ENCODE measurements at regions not wholly inside any gene's neighbourhood (a gene's known extent, or its start where the extent isn't known, plus 50 kb on each side); places are given as distances from the start of the nearest gene placed in this dataset.
"Not testable (repeated sequence)": the region's sequence is repeated elsewhere in the genome, so short reads cannot be mapped to it uniquely, and the experiment has no call there.

- Histone ChIP-seq H3K27me3 (no peaks in the 10 kb centered on the region), H3K36me3 (no peaks in the 10 kb centered on the region), H3K4me1 (no peaks in the 10 kb centered on the region), H3K4me3 (no peak overlapping the region), H3K9me3 (no peaks in the 10 kb centered on the region), H3K27ac (no peak overlapping the region)
- DNase-seq = no peak
- 97% methylated on average over 3 of the region's 6 CpGs for WGBS (ENCODE audit: insufficient coverage, low coverage, low lambda C conversion rate, missing lambda C conversion rate)
- TF ChIP-seq CTCF (IDR thresholded peaks at IDR 0.05) (no peak), POLR2A (IDR thresholded peaks at IDR 0.05) (no peak)
- intact Hi-C loops (cut with DNase I) = no loop called here
- ATAC-seq = no peak
Observed at GRCh38 chr2:48232351-48232750, 82.1 kb upstream of the FOXN2 start.

- DNase-seq (no peak), ATAC-seq (no peak)
- Histone ChIP-seq H3K27ac (no peak overlapping the region), H3K4me3 (no peak overlapping the region), H3K4me1 (no peaks in the 10 kb centered on the region), H3K27me3 (no peaks in the 10 kb centered on the region), H3K9me3 (no peaks in the 10 kb centered on the region), H3K36me3 (no peaks in the 10 kb centered on the region)
- intact Hi-C loops (cut with DNase I) = no loop called here
- WGBS (ENCODE audit: insufficient coverage, low coverage, low lambda C conversion rate, missing lambda C conversion rate) = 100% methylated on average over 1 of the region's 1 CpG
- no peak for TF ChIP-seq POLR2A (IDR thresholded peaks at IDR 0.05)
- no peak for TF ChIP-seq CTCF (IDR thresholded peaks at IDR 0.05)
Observed at GRCh38 chr2:48233005-48233404, 81.5 kb upstream of the FOXN2 start.

GRCh38 chr2:48233824-48234223 is 80.7 kb upstream of the FOXN2 start:
- H3K27me3 ChIP-seq; H3K9me3 ChIP-seq; H3K4me3 ChIP-seq; DNase-seq; H3K4me1 ChIP-seq; H3K27ac ChIP-seq; ATAC-seq; H3K36me3 ChIP-seq; intact Hi-C loops (cut with DNase I): not testable (repeated sequence)
- WGBS (ENCODE audit: insufficient coverage, low coverage, low lambda C conversion rate, missing lambda C conversion rate) = 92% methylated on average over 5 of the region's 5 CpGs

GRCh38 chr2:48235076-48235475 is 79.4 kb upstream of the FOXN2 start:
- 93% methylated on average over 5 of the region's 5 CpGs for WGBS (ENCODE audit: insufficient coverage, low coverage, low lambda C conversion rate, missing lambda C conversion rate)
- Histone ChIP-seq H3K9me3 (no peaks in the 10 kb centered on the region), H3K27ac (no peak overlapping the region), H3K36me3 (no peaks in the 10 kb centered on the region), H3K4me3 (no peak overlapping the region), H3K27me3 (no peaks in the 10 kb centered on the region), H3K4me1 (no peaks in the 10 kb centered on the region)
- TF ChIP-seq POLR2A (IDR thresholded peaks at IDR 0.05) (no peak), CTCF (IDR thresholded peaks at IDR 0.05) (no peak)
- ATAC-seq = no peak
- no peak for DNase-seq
- intact Hi-C loops (cut with DNase I) = no loop called here

- Histone ChIP-seq H3K36me3 (no peaks in the 10 kb centered on the region), H3K9me3 (no peaks in the 10 kb centered on the region), H3K4me3 (no peak overlapping the region), H3K27me3 (no peaks in the 10 kb centered on the region), H3K4me1 (no peaks in the 10 kb centered on the region), H3K27ac (no peak overlapping the region)
- 91% methylated on average over 4 of the region's 4 CpGs for WGBS (ENCODE audit: insufficient coverage, low coverage, low lambda C conversion rate, missing lambda C conversion rate)
- ATAC-seq (no peak), DNase-seq (no peak)
- intact Hi-C loops (cut with DNase I) = no loop called here
- TF ChIP-seq POLR2A (IDR thresholded peaks at IDR 0.05) = no peak
- TF ChIP-seq CTCF (IDR thresholded peaks at IDR 0.05) = no peak
Observed at GRCh38 chr2:48238381-48238780, 76.1 kb upstream of the FOXN2 start.

Measured in right lobe of liver (tissue), 6 donors.